ENCODE measurements at regions not wholly inside any gene's neighbourhood (a gene's known extent, or its start where the extent isn't known, plus 50 kb on each side); places are given as distances from the start of the nearest gene placed in this dataset.
"Not testable (repeated sequence)": the region's sequence is repeated elsewhere in the genome, so short reads cannot be mapped to it uniquely, and the experiment has no call there.

- no peak for DNase-seq (ENCODE audit: low read depth)
Measured at GRCh38 chr3:15903759-15904720, 106.3 kb upstream of the ANKRD28 start.

- no peak for DNase-seq (ENCODE audit: low read depth)
Measured at GRCh38 chr3:15905041-15905440, 107.3 kb upstream of the ANKRD28 start.

GRCh38 chr3:15907403-15907802, 109.6 kb upstream of the ANKRD28 start:
- DNase-seq (ENCODE audit: low read depth): not testable (repeated sequence)

- DNase-seq (ENCODE audit: low read depth): no peak
Measured at GRCh38 chr3:15918988-15919387, 121.2 kb upstream of the ANKRD28 start.

GRCh38 chr3:15919971-15920370, 122.2 kb upstream of the ANKRD28 start:
- DNase-seq (ENCODE audit: low read depth): no peak

GRCh38 chr3:15923640-15924405, 126.0 kb upstream of the ANKRD28 start:
- no peak for DNase-seq (ENCODE audit: low read depth)

GRCh38 chr3:15924914-15925313, 127.1 kb upstream of the ANKRD28 start:
- DNase-seq (ENCODE audit: low read depth): no peak

GRCh38 chr3:15926871-15927270, 129.1 kb upstream of the ANKRD28 start:
- DNase-seq (ENCODE audit: low read depth): no peak

GRCh38 chr3:15927969-15928368, 130.2 kb upstream of the ANKRD28 start:
- no peak for DNase-seq (ENCODE audit: low read depth)

GRCh38 chr3:15929944-15930571, 132.3 kb upstream of the ANKRD28 start:
- DNase-seq (ENCODE audit: low read depth): no peak

GRCh38 chr3:15932348-15933300, 134.8 kb upstream of the ANKRD28 start:
- DNase-seq (ENCODE audit: low read depth): no peak

GRCh38 chr3:15933439-15934139, 135.8 kb upstream of the ANKRD28 start:
- no peak for DNase-seq (ENCODE audit: low read depth)

- no peak for DNase-seq (ENCODE audit: low read depth)
Measured at GRCh38 chr3:15934389-15935195, 136.8 kb upstream of the ANKRD28 start.

GRCh38 chr3:15936312-15936711, 138.5 kb upstream of the ANKRD28 start:
- no peak for DNase-seq (ENCODE audit: low read depth)

GRCh38 chr3:15940641-15941040, 142.9 kb upstream of the ANKRD28 start:
- DNase-seq (ENCODE audit: low read depth): no peak

- DNase-seq (ENCODE audit: low read depth): not testable (repeated sequence)
Measured at GRCh38 chr3:15941457-15941856, 143.7 kb upstream of the ANKRD28 start.

GRCh38 chr3:15941958-15942357, 144.2 kb upstream of the ANKRD28 start:
- no peak for DNase-seq (ENCODE audit: low read depth)

GRCh38 chr3:15942462-15942861, 144.7 kb upstream of the ANKRD28 start:
- no peak for DNase-seq (ENCODE audit: low read depth)

GRCh38 chr3:15942936-15943335, 145.2 kb upstream of the ANKRD28 start:
- no peak for DNase-seq (ENCODE audit: low read depth)

GRCh38 chr3:15948388-15948787, 150.6 kb upstream of the ANKRD28 start:
- no peak for DNase-seq (ENCODE audit: low read depth)

All from activated T-cell treated with anti-CD3 and anti-CD28 coated beads for 1 hour (primary cell).